Right cardiac atrium (tissue), 5 donors: ENCODE measurements at regions not wholly inside any gene's neighbourhood (a gene's known extent, or its start where the extent isn't known, plus 50 kb on each side); places are given as distances from the start of the nearest gene placed in this dataset.
"Not testable (repeated sequence)": the region's sequence is repeated elsewhere in the genome, so short reads cannot be mapped to it uniquely, and the experiment has no call there.

Source experiments
- ATAC-seq, 2 donors: fragments of 200-7000 bp; cut with Tn5 transposase; one replicate each; pipeline versions ENCODE4 v1.8.0 to v1.9.1; 2020; ENCODE audit warnings: moderate library complexity in 2 of 2, mild to moderate bottlenecking in 1 of 2
- DNase-seq, 3 donors: peaks; one replicate each; pipeline ENCODE4 v3.0.0-alpha.2; 2020
- H3K27ac ChIP-seq: one replicate; pipeline ENCODE4 v1.5.1; 2013; ENCODE audit warnings: mild to moderate bottlenecking, low read length, control low read depth, moderate library complexity
- H3K27me3 ChIP-seq: one replicate; pipeline ENCODE4 v1.6.1; 2013; ENCODE audit not compliant: control insufficient read depth, insufficient read depth
- H3K4me1 ChIP-seq: one replicate; pipeline ENCODE4 v1.6.1; 2013; ENCODE audit warnings: low read length; ENCODE audit not compliant: control insufficient read depth, insufficient read depth
- H3K4me3 ChIP-seq: one replicate; pipeline ENCODE4 v1.5.1; 2013; ENCODE audit warnings: low read length, control low read depth
- H3K9me3 ChIP-seq: one replicate; pipeline ENCODE4 v1.6.1; 2013; ENCODE audit warnings: low read length; ENCODE audit not compliant: control insufficient read depth
- WGBS: extraction: QIAGEN DNeasy Blood & Tissue Kit; methylation state at CpG from one replicate; pipeline ENCODE4 v1.1.7; 2013; 5-methylcytosine and 5-hydroxymethylcytosine counted together
- intact Hi-C, 4 donors: fragments of 100-400 bp; cut with DNase I; formaldehyde crosslinking; loops; one replicate each; pipeline versions ENCODE4 v1.11.0 to v1.14.0; 2022 to 2023
- donor health status: healthy with polysubstance abuse.
- donor health status: DM: no; HTN: yes; CAD: no.
- donor health status: DM: no; HTN: no; CAD: no.
- donor health status: DM: no; HTN: yes; CAD: no; lungs with severe emphysema.
- donor health status: DM: yes; HTN: yes; CAD: no.

- no peaks in the 10 kb centered on the region for H3K4me1 ChIP-seq
- ATAC-seq (no peak), DNase-seq (no peak)
- no peak overlapping the region for H3K27ac ChIP-seq
- intact Hi-C loops = loop anchor here in 1 of 4 donors (10.0 kb wide), 1 partner anchor 227 kb away; no protein-coding TSS in a partner anchor
- WGBS = 64% methylated on average over 1 of the region's 1 CpG
- H3K4me3 ChIP-seq = no peak overlapping the region
- H3K27me3 ChIP-seq = no peaks in the 10 kb centered on the region
- no peaks in the 10 kb centered on the region for H3K9me3 ChIP-seq
Observed at GRCh38 chrX:40887476-40887875, 152.1 kb upstream of the MED14 start.

GRCh38 chrX:40891798-40892197 is 156.5 kb upstream of the MED14 start:
- no peaks in the 10 kb centered on the region for H3K4me1 ChIP-seq
- no peak overlapping the region for H3K27ac ChIP-seq
- intact Hi-C loops = no loop called here
- no peak for ATAC-seq
- H3K9me3 ChIP-seq = no peaks in the 10 kb centered on the region
- H3K27me3 ChIP-seq = no peaks in the 10 kb centered on the region
- DNase-seq = no peak
- H3K4me3 ChIP-seq = no peak overlapping the region

DNA sequence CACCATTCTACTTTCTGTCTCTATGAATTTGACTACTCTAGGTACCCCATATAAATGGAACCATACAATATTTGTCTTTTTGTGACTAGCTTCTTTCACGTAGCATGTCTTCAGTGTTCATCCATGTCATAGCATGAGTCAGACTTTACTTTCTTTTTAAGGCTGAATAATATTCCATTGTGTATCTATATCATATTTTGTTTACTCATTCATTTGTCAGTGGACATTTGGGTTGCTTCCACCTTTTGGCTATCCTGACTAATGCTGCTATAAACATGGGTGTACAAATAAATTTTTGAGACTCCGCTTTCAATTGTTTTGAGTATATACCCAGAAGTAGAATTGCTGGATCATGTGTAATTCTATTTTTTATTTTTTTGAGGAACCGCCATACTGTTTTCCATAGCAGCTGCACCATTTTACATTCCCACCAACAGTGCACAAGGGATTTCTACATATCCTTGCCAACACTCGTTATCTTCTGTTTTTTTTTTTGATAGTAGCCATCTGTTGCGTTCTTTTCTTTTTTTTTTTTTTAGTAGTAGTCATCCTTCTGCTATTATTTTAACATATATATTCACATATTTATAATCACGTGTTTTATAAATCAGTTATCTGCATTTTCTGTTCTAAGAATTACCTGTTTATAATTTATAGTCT is 158.0 kb upstream of the MED14 start:
- intact Hi-C loops = no loop called here
- no peak for DNase-seq
- WGBS = 57% methylated on average over 6 of the region's 6 CpGs
- no peak for ATAC-seq
- Histone ChIP-seq H3K4me1 (no peaks in the 10 kb centered on the region), H3K27me3 (no peaks in the 10 kb centered on the region), H3K9me3 (no peaks in the 10 kb centered on the region), H3K27ac (no peak overlapping the region), H3K4me3 (no peak overlapping the region)

- Histone ChIP-seq H3K9me3 (no peaks in the 10 kb centered on the region), H3K27me3 (no peaks in the 10 kb centered on the region), H3K27ac (no peak overlapping the region), H3K4me1 (no peaks in the 10 kb centered on the region), H3K4me3 (no peak overlapping the region)
- DNase-seq = no peak
- no peak for ATAC-seq
- intact Hi-C loops = no loop called here
- WGBS = 88% methylated on average over 3 of the region's 3 CpGs
Observed at GRCh38 chrX:40895246-40895645, 159.9 kb upstream of the MED14 start.

DNA sequence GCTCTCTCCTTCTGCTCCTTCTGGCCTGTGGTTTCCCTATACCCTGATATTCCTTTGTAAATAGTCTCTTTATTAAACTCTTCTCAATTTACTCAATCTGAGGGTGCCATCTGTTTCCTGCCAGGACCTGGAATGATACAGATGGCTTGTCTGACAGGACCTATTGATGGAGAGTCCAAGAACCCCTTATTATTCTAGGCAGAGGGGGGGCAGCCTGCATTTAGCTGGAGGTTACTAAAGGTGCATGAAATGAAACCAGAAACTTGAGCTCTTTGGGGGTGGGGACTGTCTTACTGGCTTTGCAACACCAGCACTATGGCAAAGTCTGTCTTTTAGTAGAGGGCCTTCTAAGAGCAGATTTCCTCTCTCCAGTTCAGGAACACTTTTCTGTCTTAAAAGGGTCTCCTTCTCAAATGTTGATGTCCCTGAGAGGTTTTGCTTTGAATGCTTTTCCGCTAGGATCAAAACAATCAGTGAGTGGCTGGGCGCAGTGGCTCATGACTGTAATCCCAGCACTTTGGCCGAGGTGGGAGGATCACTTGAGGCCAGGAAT is 162.5 kb upstream of the MED14 start:
- DNase-seq (no peak), ATAC-seq (no peak)
- no peak overlapping the region for H3K4me3 ChIP-seq
- H3K9me3 ChIP-seq = no peaks in the 10 kb centered on the region
- no peaks in the 10 kb centered on the region for H3K4me1 ChIP-seq
- no peak overlapping the region for H3K27ac ChIP-seq
- no peaks in the 10 kb centered on the region for H3K27me3 ChIP-seq
- WGBS = 96% methylated on average over 3 of the region's 3 CpGs
- intact Hi-C loops = no loop called here

DNA sequence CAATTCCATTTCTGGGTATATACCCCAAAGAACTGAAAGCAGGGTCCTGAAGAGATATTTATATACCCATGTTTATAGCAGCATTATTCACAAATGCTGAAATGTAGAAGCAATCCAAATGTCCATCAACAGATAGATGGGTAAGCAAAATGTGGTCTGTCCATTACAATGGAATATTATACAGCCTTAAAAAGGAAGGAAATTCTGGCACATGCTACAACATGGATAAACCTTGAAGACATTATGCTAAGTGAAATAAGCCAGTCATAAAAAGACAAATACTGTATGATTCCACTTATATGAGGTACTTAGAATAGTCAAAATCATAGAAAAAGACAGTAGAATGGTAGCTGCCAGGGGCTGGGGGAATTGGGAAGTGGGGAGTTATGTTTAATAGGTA is 169.4 kb upstream of the MED14 start:
- intact Hi-C loops, H3K27me3 ChIP-seq, H3K9me3 ChIP-seq, DNase-seq, H3K27ac ChIP-seq, H3K4me1 ChIP-seq, H3K4me3 ChIP-seq, ATAC-seq: not testable (repeated sequence)

DNA sequence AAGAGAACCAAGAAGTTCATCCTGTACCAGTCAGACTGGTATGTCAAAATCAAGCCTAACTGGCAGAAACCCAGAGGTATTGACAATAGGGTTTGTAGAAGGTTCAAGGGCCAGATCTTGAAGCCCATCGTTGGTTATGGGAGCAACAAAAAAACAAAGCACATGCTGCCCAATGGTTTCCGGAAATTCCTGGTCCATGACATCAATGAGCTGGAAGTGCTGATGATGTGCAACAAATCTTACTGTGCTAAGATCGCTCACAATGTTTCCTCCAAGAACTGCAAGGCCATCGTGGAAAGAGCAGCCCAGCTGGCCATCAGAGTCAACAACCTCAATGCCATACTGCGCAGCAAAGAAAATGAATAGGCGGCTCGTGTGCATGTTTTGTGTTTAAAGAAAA is 172.7 kb upstream of the MED14 start:
- no peak for DNase-seq
- no peak overlapping the region for H3K4me3 ChIP-seq
- 70% methylated on average over 7 of the region's 7 CpGs for WGBS

GRCh38 chrX:40908857-40909475 is 173.6 kb upstream of the MED14 start:
- no peak overlapping the region for H3K27ac ChIP-seq
- no peaks in the 10 kb centered on the region for H3K27me3 ChIP-seq
- no peak for ATAC-seq
- intact Hi-C loops = no loop called here
- peaks cover 4% of the 10 kb centered on the region for H3K4me1 ChIP-seq
- no peak for DNase-seq
- H3K4me3 ChIP-seq = no peak overlapping the region
- no peaks in the 10 kb centered on the region for H3K9me3 ChIP-seq

More for the DNA sequence above, 172.7 kb upstream of the MED14 start:
- intact Hi-C loops = no loop called here
- ATAC-seq = no peak
- Histone ChIP-seq H3K27ac (no peak overlapping the region), H3K4me1 (peaks cover 4% of the 10 kb centered on the region), H3K27me3 (no peaks in the 10 kb centered on the region), H3K9me3 (no peaks in the 10 kb centered on the region)

- Histone ChIP-seq H3K9me3 (no peaks in the 10 kb centered on the region), H3K4me1 (peaks cover 4% of the 10 kb centered on the region), H3K27ac (no peak overlapping the region), H3K27me3 (no peaks in the 10 kb centered on the region), H3K4me3 (no peak overlapping the region)
- ATAC-seq (no peak), DNase-seq (no peak)
- intact Hi-C loops = no loop called here
- WGBS = 70% methylated on average over 4 of the region's 4 CpGs
Observed at GRCh38 chrX:40912166-40912565, 173.1 kb upstream of the USP9X start.

- no peak overlapping the region for H3K27ac ChIP-seq
- no peaks in the 10 kb centered on the region for H3K27me3 ChIP-seq
- peaks cover 4% of the 10 kb centered on the region for H3K4me1 ChIP-seq
- H3K4me3 ChIP-seq = no peak overlapping the region
- DNase-seq (no peak), ATAC-seq (no peak)
- H3K9me3 ChIP-seq = no peaks in the 10 kb centered on the region
- WGBS = 64% methylated on average over 4 of the region's 4 CpGs
- intact Hi-C loops = no loop called here
Observed at GRCh38 chrX:40912576-40912975, 172.7 kb upstream of the USP9X start.

DNA sequence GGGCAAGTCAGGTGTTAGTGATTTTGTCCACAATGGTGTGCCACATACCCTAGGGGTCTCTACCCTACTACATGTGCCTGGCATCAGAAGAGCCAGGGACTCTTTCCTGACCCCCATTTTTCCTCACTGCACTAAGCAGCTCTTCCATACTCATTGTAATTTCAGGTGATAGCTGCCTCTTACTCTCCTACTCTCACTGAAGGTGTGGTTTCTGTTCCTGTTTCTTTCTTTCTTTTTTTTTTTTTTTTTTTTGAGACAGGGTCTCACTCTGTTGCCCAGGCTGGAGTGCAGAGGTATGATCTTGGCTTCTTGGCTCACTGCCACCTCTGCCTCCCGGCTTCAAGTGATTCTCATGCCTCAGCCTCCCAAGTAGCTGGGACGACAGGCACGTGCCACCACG is 164.9 kb upstream of the USP9X start:
- 98% methylated on average over 4 of the region's 4 CpGs for WGBS
- H3K4me1 ChIP-seq = no peaks in the 10 kb centered on the region
- H3K27me3 ChIP-seq = no peaks in the 10 kb centered on the region
- ATAC-seq (no peak), DNase-seq (no peak)
- H3K4me3 ChIP-seq = no peak overlapping the region
- H3K27ac ChIP-seq = no peak overlapping the region
- intact Hi-C loops = no loop called here
- H3K9me3 ChIP-seq = no peaks in the 10 kb centered on the region
